ENCODE measurements at regions not wholly inside any gene's neighbourhood (a gene's known extent, or its start where the extent isn't known, plus 50 kb on each side); places are given as distances from the start of the nearest gene placed in this dataset.

GRCh38 chr2:15863494-15864175 lies 76.7 kb upstream of the MYCN start:
- Histone ChIP-seq H3K4me1 (ENCODE audit: control insufficient read depth, insufficient read depth, low read length) (no peaks in the 10 kb centered on the region), H3K27ac (ENCODE audit: low read depth, low read length) (no peak overlapping the region), H3K36me3 (ENCODE audit: control insufficient read depth, insufficient read depth, low read length) (no peaks in the 10 kb centered on the region), H3K27me3 (ENCODE audit: control insufficient read depth, insufficient read depth, low read length) (no peaks in the 10 kb centered on the region), H3K9me3 (ENCODE audit: control insufficient read depth, insufficient read depth, low read length) (peaks cover 3% of the 10 kb centered on the region), H3K4me3 (ENCODE audit: low read depth, low read length) (no peak overlapping the region)
- WGBS (ENCODE audit: insufficient coverage), result 100% methylated on average over 1 of the region's 5 CpGs
- DNase-seq (ENCODE audit: low read depth in 4 of 6, low spot score in 6 of 6), result no peak

DNA sequence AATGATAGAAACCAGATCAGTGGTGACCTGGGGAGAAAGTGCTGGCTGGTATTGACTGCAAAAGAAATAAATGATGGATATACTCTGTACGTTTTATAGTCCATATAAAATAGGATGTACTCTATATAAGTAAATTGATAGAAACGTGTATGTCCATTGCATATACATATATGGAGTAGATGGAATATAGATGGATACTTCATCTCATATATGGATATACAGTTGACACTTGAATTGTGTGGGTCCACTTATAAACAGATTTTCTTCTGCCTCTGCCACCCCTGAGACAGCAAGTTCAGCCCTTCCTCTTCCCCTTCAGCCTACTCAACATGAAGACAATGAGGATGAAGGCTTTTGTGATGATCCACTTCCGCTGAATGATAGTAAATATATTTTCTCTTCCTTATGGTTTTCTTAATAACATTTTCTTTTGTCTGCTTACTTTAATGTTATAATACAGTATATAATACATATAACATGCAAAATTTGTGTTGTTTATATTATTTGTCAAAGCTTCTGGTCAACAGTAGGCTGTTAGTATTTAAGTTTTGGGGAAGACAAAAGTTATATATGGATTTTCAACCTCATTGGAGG lies 76.1 kb upstream of the MYCN start:
- Histone ChIP-seq H3K36me3 (ENCODE audit: control insufficient read depth, insufficient read depth, low read length) (no peaks in the 10 kb centered on the region), H3K27me3 (ENCODE audit: control insufficient read depth, insufficient read depth, low read length) (no peaks in the 10 kb centered on the region), H3K27ac (ENCODE audit: low read depth, low read length) (no peak overlapping the region), H3K9me3 (ENCODE audit: control insufficient read depth, insufficient read depth, low read length) (peaks cover 3% of the 10 kb centered on the region), H3K4me1 (ENCODE audit: control insufficient read depth, insufficient read depth, low read length) (no peaks in the 10 kb centered on the region), H3K4me3 (ENCODE audit: low read depth, low read length) (no peak overlapping the region)
- WGBS (ENCODE audit: insufficient coverage), result no CpG with 5 or more reads among the region's 3 CpGs
- DNase-seq (ENCODE audit: low read depth in 4 of 6, low spot score in 6 of 6), result no peak

- no peak overlapping the region for H3K4me3 ChIP-seq (ENCODE audit: low read depth, low read length)
- H3K36me3 ChIP-seq (ENCODE audit: control insufficient read depth, insufficient read depth, low read length), result no peaks in the 10 kb centered on the region
- H3K27me3 ChIP-seq (ENCODE audit: control insufficient read depth, insufficient read depth, low read length), result no peaks in the 10 kb centered on the region
- no peak for DNase-seq (ENCODE audit: low read depth in 4 of 6, low spot score in 6 of 6)
- no CpG with 5 or more reads among the region's 1 CpG for WGBS (ENCODE audit: insufficient coverage)
- H3K27ac ChIP-seq (ENCODE audit: low read depth, low read length), result no peak overlapping the region
- H3K9me3 ChIP-seq (ENCODE audit: control insufficient read depth, insufficient read depth, low read length), result peaks cover 3% of the 10 kb centered on the region
- no peaks in the 10 kb centered on the region for H3K4me1 ChIP-seq (ENCODE audit: control insufficient read depth, insufficient read depth, low read length)
These were observed 74.4 kb upstream of the MYCN start for GRCh38 chr2:15865923-15866322.

DNA sequence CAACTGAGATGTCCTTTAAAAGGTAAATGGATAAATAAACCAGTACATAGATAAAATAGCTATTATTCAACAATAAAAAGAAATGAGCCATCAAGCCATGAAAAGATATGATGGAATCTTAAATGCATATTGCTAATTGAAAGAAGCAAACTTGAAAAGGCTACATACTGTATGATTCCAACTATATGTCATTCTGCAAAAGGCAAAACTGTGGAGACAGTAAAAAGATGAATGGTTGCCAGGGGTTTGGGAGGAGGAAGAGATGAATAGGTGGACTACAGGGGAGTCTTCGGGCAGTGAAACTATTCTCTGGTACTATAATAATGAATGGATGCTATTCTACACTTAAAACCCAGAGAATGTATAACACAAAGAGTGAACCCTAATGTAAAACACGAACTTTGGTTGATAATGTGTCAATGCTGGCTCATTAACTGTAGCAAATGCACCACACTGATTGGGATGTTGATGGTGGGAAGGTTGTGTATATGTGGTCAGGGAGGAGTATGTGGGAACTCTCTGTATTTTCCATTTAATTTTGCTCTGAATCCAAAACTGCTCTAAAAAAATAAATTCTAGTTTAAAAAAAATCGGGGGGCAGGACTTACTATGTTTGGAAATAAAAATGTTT lies 73.7 kb upstream of the MYCN start:
- peaks cover 3% of the 10 kb centered on the region for H3K9me3 ChIP-seq (ENCODE audit: control insufficient read depth, insufficient read depth, low read length)
- no peaks in the 10 kb centered on the region for H3K4me1 ChIP-seq (ENCODE audit: control insufficient read depth, insufficient read depth, low read length)
- no peaks in the 10 kb centered on the region for H3K27me3 ChIP-seq (ENCODE audit: control insufficient read depth, insufficient read depth, low read length)
- H3K36me3 ChIP-seq (ENCODE audit: control insufficient read depth, insufficient read depth, low read length), result no peaks in the 10 kb centered on the region
- no peak for DNase-seq (ENCODE audit: low read depth in 4 of 6, low spot score in 6 of 6)
- H3K4me3 ChIP-seq (ENCODE audit: low read depth, low read length), result no peak overlapping the region
- no CpG with 5 or more reads among the region's 3 CpGs for WGBS (ENCODE audit: insufficient coverage)
- no peak overlapping the region for H3K27ac ChIP-seq (ENCODE audit: low read depth, low read length)

- no peak for DNase-seq (ENCODE audit: low read depth in 4 of 6, low spot score in 6 of 6)
- Histone ChIP-seq H3K36me3 (ENCODE audit: control insufficient read depth, insufficient read depth, low read length) (no peaks in the 10 kb centered on the region), H3K27ac (ENCODE audit: low read depth, low read length) (no peak overlapping the region), H3K4me1 (ENCODE audit: control insufficient read depth, insufficient read depth, low read length) (no peaks in the 10 kb centered on the region), H3K27me3 (ENCODE audit: control insufficient read depth, insufficient read depth, low read length) (no peaks in the 10 kb centered on the region), H3K9me3 (ENCODE audit: control insufficient read depth, insufficient read depth, low read length) (peaks cover 3% of the 10 kb centered on the region), H3K4me3 (ENCODE audit: low read depth, low read length) (no peak overlapping the region)
- 91% methylated on average over 6 of the region's 8 CpGs for WGBS (ENCODE audit: insufficient coverage)
These were observed 72.9 kb upstream of the MYCN start for GRCh38 chr2:15867194-15868171.

DNA sequence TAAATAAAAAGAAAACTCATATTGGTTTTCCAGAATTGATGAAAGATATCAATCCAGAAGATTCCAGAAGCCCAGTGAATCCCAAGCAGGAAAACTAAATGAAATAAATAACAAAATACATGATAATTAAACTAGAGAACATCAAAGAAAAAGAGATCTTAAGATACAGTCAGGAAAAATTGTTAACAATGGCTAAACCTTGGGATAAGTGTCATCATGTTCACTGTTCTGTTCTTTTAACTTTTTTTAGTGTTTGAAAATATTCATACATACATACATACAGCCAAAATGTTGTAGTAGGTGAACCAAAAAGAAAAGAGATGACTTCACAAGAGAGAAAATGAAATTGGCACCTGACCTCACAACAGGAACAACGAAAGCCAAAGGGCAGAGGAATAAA lies 72.2 kb upstream of the MYCN start:
- Histone ChIP-seq H3K4me1 (ENCODE audit: control insufficient read depth, insufficient read depth, low read length) (no peaks in the 10 kb centered on the region), H3K27ac (ENCODE audit: low read depth, low read length) (no peak overlapping the region), H3K9me3 (ENCODE audit: control insufficient read depth, insufficient read depth, low read length) (peaks cover 3% of the 10 kb centered on the region), H3K27me3 (ENCODE audit: control insufficient read depth, insufficient read depth, low read length) (no peaks in the 10 kb centered on the region), H3K36me3 (ENCODE audit: control insufficient read depth, insufficient read depth, low read length) (no peaks in the 10 kb centered on the region), H3K4me3 (ENCODE audit: low read depth, low read length) (no peak overlapping the region)
- WGBS (ENCODE audit: insufficient coverage), result 83% methylated on average over 1 of the region's 1 CpG
- no peak for DNase-seq (ENCODE audit: low read depth in 4 of 6, low spot score in 6 of 6)

- WGBS (ENCODE audit: insufficient coverage), result 100% methylated on average over 1 of the region's 2 CpGs
- Histone ChIP-seq H3K4me3 (ENCODE audit: low read depth, low read length) (no peak overlapping the region), H3K4me1 (ENCODE audit: control insufficient read depth, insufficient read depth, low read length) (no peaks in the 10 kb centered on the region), H3K27ac (ENCODE audit: low read depth, low read length) (no peak overlapping the region), H3K27me3 (ENCODE audit: control insufficient read depth, insufficient read depth, low read length) (no peaks in the 10 kb centered on the region), H3K36me3 (ENCODE audit: control insufficient read depth, insufficient read depth, low read length) (no peaks in the 10 kb centered on the region), H3K9me3 (ENCODE audit: control insufficient read depth, insufficient read depth, low read length) (peaks cover 3% of the 10 kb centered on the region)
- DNase-seq (ENCODE audit: low read depth in 4 of 6, low spot score in 6 of 6), result no peak
These were observed 71.6 kb upstream of the MYCN start for GRCh38 chr2:15868704-15869103.

- 82% methylated on average over 2 of the region's 3 CpGs for WGBS (ENCODE audit: insufficient coverage)
- Histone ChIP-seq H3K9me3 (ENCODE audit: control insufficient read depth, insufficient read depth, low read length) (peaks cover 3% of the 10 kb centered on the region), H3K4me1 (ENCODE audit: control insufficient read depth, insufficient read depth, low read length) (no peaks in the 10 kb centered on the region), H3K36me3 (ENCODE audit: control insufficient read depth, insufficient read depth, low read length) (no peaks in the 10 kb centered on the region), H3K27me3 (ENCODE audit: control insufficient read depth, insufficient read depth, low read length) (no peaks in the 10 kb centered on the region), H3K4me3 (ENCODE audit: low read depth, low read length) (no peak overlapping the region), H3K27ac (ENCODE audit: low read depth, low read length) (no peak overlapping the region)
- DNase-seq (ENCODE audit: low read depth in 4 of 6, low spot score in 6 of 6), result no peak
These were observed 71.0 kb upstream of the MYCN start for GRCh38 chr2:15869396-15869795.

- WGBS (ENCODE audit: insufficient coverage), result 92% methylated on average over 7 of the region's 13 CpGs
These were observed 70.5 kb upstream of the MYCN start for GRCh38 chr2:15869871-15870270.

More at GRCh38 chr2:15869871-15870270, 70.5 kb upstream of the MYCN start:
- no peaks in the 10 kb centered on the region for H3K36me3 ChIP-seq (ENCODE audit: control insufficient read depth, insufficient read depth, low read length)
- no peak overlapping the region for H3K27ac ChIP-seq (ENCODE audit: low read depth, low read length)
- peaks cover 3% of the 10 kb centered on the region for H3K9me3 ChIP-seq (ENCODE audit: control insufficient read depth, insufficient read depth, low read length)
- no peak overlapping the region for H3K4me3 ChIP-seq (ENCODE audit: low read depth, low read length)
- H3K27me3 ChIP-seq (ENCODE audit: control insufficient read depth, insufficient read depth, low read length), result no peaks in the 10 kb centered on the region
- H3K4me1 ChIP-seq (ENCODE audit: control insufficient read depth, insufficient read depth, low read length), result no peaks in the 10 kb centered on the region
- no peak for DNase-seq (ENCODE audit: low read depth in 4 of 6, low spot score in 6 of 6)

Data from spinal cord (tissue), 9 donors.